IPS-15b (cell line): ENCODE measurements at regions not wholly inside any gene's neighbourhood (a gene's known extent, or its start where the extent isn't known, plus 50 kb on each side); places are given as distances from the start of the nearest gene placed in this dataset.
"Not testable (repeated sequence)": the region's sequence is repeated elsewhere in the genome, so short reads cannot be mapped to it uniquely, and the experiment has no call there.

Experiments used
- H3K27me3 ChIP-seq: one replicate; pipeline ENCODE4 v1.6.1; 2013; ENCODE audit warnings: low read length; ENCODE audit not compliant: control insufficient read depth, insufficient read depth
- H3K36me3 ChIP-seq: one replicate; pipeline ENCODE4 v1.6.1; 2013; ENCODE audit warnings: low read length; ENCODE audit not compliant: control insufficient read depth, insufficient read depth
- H3K4me1 ChIP-seq: one replicate; pipeline ENCODE4 v1.6.1; 2013; ENCODE audit warnings: mild to moderate bottlenecking, low read length; ENCODE audit not compliant: control insufficient read depth, insufficient read depth
- H3K4me3 ChIP-seq: one replicate; pipeline ENCODE4 v1.5.1; 2013; ENCODE audit warnings: low read depth, low read length
- H3K9ac ChIP-seq: one replicate; pipeline ENCODE4 v1.6.1; 2013; ENCODE audit warnings: low read depth, mild to moderate bottlenecking, low read length
- H3K9me3 ChIP-seq: one replicate; pipeline ENCODE4 v1.6.1; 2013; ENCODE audit warnings: mild to moderate bottlenecking, low read length; ENCODE audit not compliant: control insufficient read depth, insufficient read depth

DNA sequence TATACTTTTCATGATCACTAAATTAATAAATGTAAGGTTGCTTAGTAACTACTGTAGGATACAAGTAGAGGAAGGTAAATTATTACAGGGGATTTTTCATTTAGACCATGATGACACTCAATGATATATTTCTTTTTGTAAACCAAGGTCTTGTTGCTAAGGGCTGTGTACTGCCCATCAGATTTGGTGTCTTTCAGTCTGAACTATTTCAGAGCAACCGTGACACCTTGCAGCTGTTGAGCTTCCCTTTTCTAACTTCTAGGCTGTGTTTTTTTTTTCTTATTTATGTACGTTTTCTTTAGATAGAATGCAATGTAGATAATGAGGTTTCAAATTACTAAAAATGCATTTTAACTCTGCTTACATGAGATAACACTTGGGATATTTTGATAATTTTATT is 292.0 kb upstream of the MBL2 start:
- Histone ChIP-seq H3K9me3 (no peaks in the 10 kb centered on the region), H3K36me3 (no peaks in the 10 kb centered on the region), H3K27me3 (no peaks in the 10 kb centered on the region), H3K4me3 (no peak overlapping the region), H3K4me1 (no peaks in the 10 kb centered on the region), H3K9ac (no peak overlapping the region)

DNA sequence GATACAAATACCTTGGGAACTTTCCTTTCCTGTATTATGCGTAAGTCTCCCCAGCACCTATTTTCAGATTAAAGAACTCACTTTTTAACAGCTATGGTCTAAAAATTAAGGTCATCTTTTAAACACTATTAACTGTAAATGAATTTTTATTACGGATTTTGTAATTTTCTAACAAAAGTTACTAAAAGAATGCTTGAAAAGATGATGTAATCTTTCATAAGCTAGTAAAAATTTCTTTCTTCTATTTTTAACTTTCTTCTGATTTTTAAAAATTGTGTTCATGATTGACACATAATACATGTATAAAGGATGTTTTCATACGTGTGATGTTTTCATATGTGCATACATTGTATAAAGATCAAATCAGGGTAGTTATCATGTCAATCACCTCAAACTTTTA is 291.2 kb upstream of the MBL2 start:
- no peak overlapping the region for H3K9ac ChIP-seq
- no peaks in the 10 kb centered on the region for H3K4me1 ChIP-seq
- H3K27me3 ChIP-seq = no peaks in the 10 kb centered on the region
- H3K9me3 ChIP-seq = no peaks in the 10 kb centered on the region
- H3K36me3 ChIP-seq = no peaks in the 10 kb centered on the region
- H3K4me3 ChIP-seq = no peak overlapping the region

DNA sequence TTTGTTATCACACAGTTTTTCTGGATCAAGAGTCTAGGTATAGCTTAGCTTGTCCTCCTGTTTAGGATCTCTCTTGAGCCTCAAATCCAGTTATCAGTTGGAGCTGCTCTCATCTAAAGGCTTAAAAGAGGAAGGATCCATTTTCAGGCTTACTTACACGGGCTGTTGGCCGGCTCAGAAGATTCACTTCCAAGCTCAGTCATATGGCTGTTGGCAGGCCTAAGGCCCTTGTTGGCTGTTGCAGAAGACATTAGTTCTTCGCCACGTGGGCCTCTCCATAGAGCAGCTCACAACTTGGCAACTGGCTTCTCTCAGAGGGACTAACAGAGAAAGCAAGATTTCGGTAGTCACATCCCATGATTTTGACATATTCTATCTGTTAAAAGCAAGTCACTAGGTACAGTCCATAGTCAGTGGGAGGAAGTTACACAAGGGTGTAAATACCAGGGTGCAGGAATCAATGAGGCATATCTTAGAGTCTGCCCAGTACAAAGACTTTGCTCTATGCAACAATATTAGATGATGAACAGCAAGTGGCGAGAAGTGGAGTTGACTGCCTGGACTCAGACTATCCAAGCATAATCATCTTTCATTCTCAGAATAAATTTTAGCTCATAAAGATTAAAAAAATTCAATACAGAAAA is 280.1 kb upstream of the MBL2 start:
- no peaks in the 10 kb centered on the region for H3K9me3 ChIP-seq
- no peak overlapping the region for H3K4me3 ChIP-seq
- no peaks in the 10 kb centered on the region for H3K36me3 ChIP-seq
- no peaks in the 10 kb centered on the region for H3K27me3 ChIP-seq
- no peak overlapping the region for H3K9ac ChIP-seq
- no peaks in the 10 kb centered on the region for H3K4me1 ChIP-seq

DNA sequence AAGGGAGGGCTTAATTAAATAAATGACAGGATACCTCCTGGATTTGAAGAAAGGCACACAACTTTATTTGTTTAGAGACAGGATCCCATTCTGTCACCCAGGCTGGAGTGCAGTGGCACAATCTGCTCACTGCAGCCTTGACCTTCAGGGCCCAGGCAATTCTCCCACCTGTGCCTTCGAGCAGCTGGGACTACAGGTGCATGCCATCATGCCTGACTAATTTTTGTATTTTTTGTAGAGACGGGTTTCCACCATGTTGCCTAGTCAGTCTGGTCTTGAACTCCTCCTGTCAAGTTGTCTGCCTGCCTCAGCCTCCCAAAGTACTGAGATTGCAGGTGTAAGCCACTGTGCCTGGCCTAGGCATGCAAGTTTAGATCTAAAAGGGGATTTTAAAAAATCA is 272.7 kb upstream of the MBL2 start:
- no peaks in the 10 kb centered on the region for H3K36me3 ChIP-seq
- no peaks in the 10 kb centered on the region for H3K27me3 ChIP-seq
- H3K4me1 ChIP-seq = no peaks in the 10 kb centered on the region
- no peak overlapping the region for H3K4me3 ChIP-seq
- H3K9me3 ChIP-seq = no peaks in the 10 kb centered on the region
- no peak overlapping the region for H3K9ac ChIP-seq

DNA sequence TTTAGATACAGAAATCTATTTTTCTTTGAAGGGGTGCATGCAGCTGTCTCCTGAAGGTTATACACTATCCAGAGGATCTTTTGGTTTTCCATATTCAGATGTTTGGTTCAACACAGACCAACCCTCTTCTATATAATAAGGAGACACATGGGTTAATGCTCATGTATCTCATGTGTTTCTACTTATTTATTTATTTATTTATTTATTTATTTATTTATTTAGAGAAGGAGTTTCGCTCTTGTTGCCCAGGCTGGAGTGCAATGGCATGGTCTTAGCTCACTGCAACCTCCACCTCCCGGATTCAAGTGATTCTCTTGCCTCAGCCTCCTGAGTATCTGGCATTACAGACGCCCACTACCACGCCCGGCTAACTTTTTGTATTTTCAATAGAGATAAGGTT is 263.2 kb upstream of the MBL2 start:
- not testable (repeated sequence) for H3K27me3 ChIP-seq, H3K36me3 ChIP-seq, H3K9ac ChIP-seq, H3K4me1 ChIP-seq, H3K4me3 ChIP-seq, H3K9me3 ChIP-seq

DNA sequence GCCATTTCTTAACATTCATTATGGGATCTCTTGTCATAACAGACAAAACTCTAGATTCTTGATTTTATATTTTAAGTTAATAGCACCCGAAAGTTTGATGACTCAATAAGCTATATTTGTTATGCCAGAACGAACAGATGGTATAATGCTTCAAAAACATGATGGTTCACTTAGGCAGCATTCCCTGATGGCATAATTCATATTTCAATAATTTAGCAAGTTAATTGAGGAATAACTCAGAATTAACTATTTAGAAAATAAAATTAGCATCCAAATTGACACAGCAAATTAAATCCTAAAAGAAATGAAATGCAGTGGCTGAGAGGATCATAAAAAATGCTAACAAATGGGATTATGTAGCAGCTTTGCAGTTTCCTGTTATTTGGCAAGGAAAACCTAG is 260.8 kb upstream of the MBL2 start:
- H3K4me1 ChIP-seq = peaks cover 5% of the 10 kb centered on the region
- H3K27me3 ChIP-seq = no peaks in the 10 kb centered on the region
- no peaks in the 10 kb centered on the region for H3K9me3 ChIP-seq
- H3K9ac ChIP-seq = no peak overlapping the region
- no peaks in the 10 kb centered on the region for H3K36me3 ChIP-seq
- no peak overlapping the region for H3K4me3 ChIP-seq

DNA sequence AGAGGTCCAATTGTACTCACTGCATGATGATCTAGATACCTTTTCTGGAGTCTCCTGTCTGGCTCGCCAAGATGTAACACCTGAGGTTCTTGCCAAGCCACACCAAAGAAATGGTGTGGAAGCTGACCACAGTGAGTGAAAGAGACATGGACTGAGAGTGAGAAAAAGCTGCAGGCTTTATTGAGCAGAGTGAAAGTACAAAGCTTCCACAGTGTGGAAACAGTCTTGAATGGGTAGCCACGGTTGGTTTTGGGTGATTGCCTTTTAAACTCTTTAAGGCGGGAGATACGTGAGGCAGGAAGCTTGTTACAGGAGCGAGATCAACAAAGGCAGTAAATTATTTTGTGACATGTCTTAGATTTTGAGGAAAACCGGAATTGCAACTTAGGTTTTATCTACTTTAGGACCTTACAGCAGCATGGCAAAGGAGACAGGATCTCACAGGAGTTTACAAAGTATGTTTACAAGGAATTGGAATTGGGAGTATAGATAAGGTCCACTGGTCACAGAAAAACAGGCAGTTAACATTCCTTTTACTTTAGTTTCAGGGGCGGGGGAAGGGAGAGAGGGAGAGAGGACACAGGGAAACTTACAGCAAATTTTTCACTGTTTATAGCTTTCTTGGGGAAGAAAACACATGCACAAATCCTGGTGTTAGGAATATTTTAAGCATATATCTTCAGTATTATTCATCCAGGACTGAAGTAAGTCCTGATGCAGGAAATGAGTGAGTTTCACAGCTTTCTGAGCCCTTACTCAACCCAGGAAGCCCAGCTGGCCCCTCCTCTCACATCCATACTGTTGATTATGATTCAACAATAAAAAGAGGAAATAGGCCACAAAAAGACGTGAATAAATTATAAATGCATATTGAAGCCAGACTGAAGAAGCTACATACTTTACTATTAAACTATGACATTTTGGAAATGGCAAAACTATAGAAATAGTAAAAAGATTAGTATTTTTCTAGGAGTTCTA is 257.6 kb upstream of the MBL2 start:
- not testable (repeated sequence) for H3K36me3 ChIP-seq, H3K9ac ChIP-seq, H3K27me3 ChIP-seq, H3K4me1 ChIP-seq, H3K4me3 ChIP-seq, H3K9me3 ChIP-seq

DNA sequence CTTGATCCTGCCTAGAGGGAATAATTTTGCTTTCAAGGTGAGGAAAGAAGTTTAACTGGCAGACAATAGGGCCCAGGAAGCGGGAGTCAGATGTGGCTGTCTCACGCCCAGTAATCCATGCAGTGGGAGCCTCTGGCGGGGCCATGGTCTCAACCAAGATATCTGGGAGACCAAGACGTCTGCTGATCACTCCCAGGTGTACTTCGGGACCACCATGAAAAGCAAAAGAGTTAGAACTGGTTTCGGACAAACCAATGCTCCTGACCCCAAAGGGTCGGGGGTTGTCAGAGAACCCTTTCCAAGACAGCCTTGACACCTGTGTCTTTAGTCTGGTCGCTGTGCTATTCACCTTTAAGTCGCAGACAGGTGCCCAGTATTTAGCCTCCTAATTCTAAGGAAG is 256.9 kb upstream of the MBL2 start:
- no peak overlapping the region for H3K9ac ChIP-seq
- H3K27me3 ChIP-seq = no peaks in the 10 kb centered on the region
- H3K36me3 ChIP-seq = no peaks in the 10 kb centered on the region
- H3K4me3 ChIP-seq = no peak overlapping the region
- H3K4me1 ChIP-seq = peaks cover 10% of the 10 kb centered on the region
- H3K9me3 ChIP-seq = no peaks in the 10 kb centered on the region

DNA sequence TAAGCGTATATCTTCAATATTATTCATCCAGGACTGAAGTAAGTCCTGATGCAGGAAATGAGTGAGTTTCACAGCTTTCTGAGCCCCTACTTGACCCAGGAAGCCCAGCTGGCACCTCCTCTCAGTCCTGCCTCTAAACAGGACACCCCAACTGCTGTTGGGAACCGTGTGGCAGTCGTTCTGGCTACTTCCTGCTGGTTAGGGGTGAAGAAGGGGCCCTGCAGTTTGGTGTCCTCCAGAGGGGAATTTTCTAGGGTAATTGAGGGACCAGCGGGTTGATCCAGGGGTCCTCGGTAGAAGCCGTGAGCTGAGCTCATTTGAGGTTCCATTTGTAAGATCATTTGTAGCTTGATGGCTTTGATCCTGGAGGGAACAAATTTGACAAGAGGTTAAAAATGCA is 253.2 kb upstream of the MBL2 start:
- H3K9me3 ChIP-seq, H3K4me3 ChIP-seq, H3K9ac ChIP-seq, H3K36me3 ChIP-seq, H3K27me3 ChIP-seq: not testable (repeated sequence)
- H3K4me1 ChIP-seq = peaks cover 26% of the 10 kb centered on the region

DNA sequence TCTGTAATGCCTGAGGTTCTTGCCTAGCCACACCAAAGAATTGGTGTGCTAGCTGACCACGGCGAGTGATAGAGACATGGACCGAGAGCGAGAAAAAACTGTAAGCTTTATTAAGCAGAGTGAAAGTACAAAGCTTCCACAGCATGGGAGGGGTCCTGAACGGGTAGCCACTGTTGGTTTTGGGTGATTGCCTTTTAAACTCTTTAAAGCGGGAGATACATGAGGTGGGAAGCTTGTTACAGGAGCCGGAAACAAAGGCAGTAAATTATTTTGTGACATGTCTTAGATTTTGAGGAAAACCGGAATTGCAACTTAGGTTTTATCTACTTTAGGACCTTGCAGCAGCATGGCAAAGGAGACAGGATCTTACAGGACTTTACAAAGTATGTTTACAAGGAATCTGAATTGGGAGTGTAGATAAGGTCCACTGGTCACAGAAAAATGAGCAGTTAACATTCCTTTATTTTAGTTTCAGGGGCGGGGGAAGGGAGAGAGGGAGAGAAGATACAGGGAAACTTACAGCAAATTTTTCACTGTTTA is 252.7 kb upstream of the MBL2 start:
- no peaks in the 10 kb centered on the region for H3K9me3 ChIP-seq
- no peaks in the 10 kb centered on the region for H3K36me3 ChIP-seq
- H3K4me3 ChIP-seq = no peak overlapping the region
- no peaks in the 10 kb centered on the region for H3K27me3 ChIP-seq
- H3K4me1 ChIP-seq = peaks cover 26% of the 10 kb centered on the region
- no peak overlapping the region for H3K9ac ChIP-seq

DNA sequence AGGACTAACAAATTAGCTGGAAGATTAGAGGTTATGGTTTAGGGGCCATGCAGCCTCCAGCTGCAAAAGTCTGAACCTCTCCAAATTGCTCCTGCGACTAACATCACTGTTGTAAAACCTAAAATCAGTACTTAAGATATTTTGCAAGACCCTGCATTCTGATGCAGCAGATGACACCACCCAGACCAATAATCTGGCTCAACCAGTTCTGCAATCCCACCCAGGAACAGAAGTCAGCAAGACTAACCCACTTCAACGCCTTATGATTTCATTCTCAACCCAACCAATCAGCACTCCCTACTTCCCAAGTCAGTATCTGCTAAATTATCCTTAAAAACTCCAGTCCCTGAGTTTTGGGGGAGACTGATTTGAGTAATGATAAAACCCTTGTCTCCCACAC is 250.8 kb upstream of the MBL2 start:
- Histone ChIP-seq H3K9me3 (no peaks in the 10 kb centered on the region), H3K27me3 (no peaks in the 10 kb centered on the region), H3K9ac (no peak overlapping the region), H3K4me3 (no peak overlapping the region), H3K36me3 (no peaks in the 10 kb centered on the region), H3K4me1 (peaks cover 21% of the 10 kb centered on the region)

DNA sequence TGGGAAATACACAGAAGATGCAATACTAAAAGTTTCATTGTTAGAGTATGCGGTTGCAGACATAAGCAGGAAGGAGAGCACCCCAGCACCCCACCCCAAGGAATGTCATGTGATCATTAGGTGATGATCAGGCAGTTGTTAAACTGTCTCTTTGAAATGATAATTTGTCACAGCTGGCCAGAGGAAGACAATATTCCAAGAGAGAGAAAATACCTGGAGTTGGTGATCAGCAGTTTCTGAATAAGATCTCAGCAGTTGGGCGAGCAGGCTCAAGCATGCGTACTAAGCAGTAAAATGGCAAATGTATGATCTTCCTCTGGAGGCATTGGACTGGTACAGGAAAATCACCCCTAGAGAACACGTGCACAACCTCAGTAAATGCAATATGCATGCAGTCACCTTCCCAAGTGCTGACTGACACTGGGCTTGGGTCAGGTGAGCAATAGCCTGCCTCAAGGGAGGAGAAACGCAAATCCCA is 250.1 kb upstream of the MBL2 start:
- Histone ChIP-seq H3K36me3 (no peaks in the 10 kb centered on the region), H3K9ac (no peak overlapping the region), H3K4me1 (peaks cover 21% of the 10 kb centered on the region), H3K27me3 (no peaks in the 10 kb centered on the region), H3K9me3 (no peaks in the 10 kb centered on the region), H3K4me3 (no peak overlapping the region)
